ENCODE measurements at regions not wholly inside any gene's neighbourhood (a gene's known extent, or its start where the extent isn't known, plus 50 kb on each side); places are given as distances from the start of the nearest gene placed in this dataset.
"Not testable (repeated sequence)": the region's sequence is repeated elsewhere in the genome, so short reads cannot be mapped to it uniquely, and the experiment has no call there.

GRCh38 chr1:204793259-204793914 lies 77.3 kb upstream of the NFASC start (continued):
- TF ChIP-seq AR (CRISPR knock-in tag; IDR thresholded peaks at IDR 0.05) (no peak), OVOL2 (CRISPR knock-in tag; IDR thresholded peaks at IDR 0.05; ENCODE audit: borderline replicate concordance) (no peak), JAZF1 (CRISPR knock-in tag; IDR thresholded peaks at IDR 0.05) (no peak), SMAD4 (CRISPR knock-in tag; IDR thresholded peaks at IDR 0.05) (no peak)
- TF ChIP-seq, protein P1, sequence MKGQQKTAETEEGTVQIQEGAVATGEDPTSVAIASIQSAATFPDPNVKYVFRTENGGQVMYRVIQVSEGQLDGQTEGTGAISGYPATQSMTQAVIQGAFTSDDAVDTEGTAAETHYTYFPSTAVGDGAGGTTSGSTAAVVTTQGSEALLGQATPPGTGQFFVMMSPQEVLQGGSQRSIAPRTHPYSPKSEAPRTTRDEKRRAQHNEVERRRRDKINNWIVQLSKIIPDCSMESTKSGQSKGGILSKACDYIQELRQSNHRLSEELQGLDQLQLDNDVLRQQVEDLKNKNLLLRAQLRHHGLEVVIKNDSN (CRISPR knock-in tag; IDR thresholded peaks at IDR 0.05): no peak

- DNase-seq (ENCODE audit: low spot score); ATAC-seq; H3K9me3 Mint-ChIP-seq; H3K4me3 Mint-ChIP-seq; POLR2A ChIA-PET; H3K36me3 Mint-ChIP-seq; H3K4me1 Mint-ChIP-seq; H3K27ac Mint-ChIP-seq; H3K27me3 Mint-ChIP-seq (ENCODE audit: low read depth): not testable (repeated sequence)
- CTCF ChIA-PET: interaction anchor here (5.2 kb wide), 1 partner anchor 10 kb away, joined by 29 read pairs; no protein-coding TSS in a partner anchor
These were observed 73.8 kb upstream of the NFASC start for GRCh38 chr1:204796886-204797285.

DNA sequence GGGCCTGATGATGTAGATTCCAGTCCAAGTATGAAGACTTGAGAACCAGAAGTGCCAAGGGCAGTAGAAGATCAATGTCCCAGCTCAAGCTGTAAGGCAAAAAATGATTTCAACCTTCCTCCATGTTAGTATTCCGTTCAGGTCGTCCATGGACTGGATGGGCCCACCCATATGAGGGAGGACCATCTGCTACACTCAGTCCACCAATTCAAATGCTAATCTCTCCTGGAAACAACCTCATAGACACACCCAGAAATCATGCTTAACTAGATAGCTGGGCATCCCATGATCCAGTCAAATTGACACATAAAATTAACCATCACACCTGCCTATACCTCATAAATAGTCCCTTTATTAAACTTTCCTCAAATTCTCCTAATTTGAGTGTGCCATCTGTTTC lies 73.3 kb upstream of the NFASC start:
- Mint-ChIP-seq H3K27me3 (ENCODE audit: low read depth) (peaks cover 11% of the 10 kb centered on the region), H3K9me3 (peaks cover 3% of the 10 kb centered on the region; the same call in 1 of the 2 replicates), H3K27ac (no peak overlapping the region), H3K36me3 (no peaks in the 10 kb centered on the region), H3K4me3 (no peak overlapping the region), H3K4me1 (0 out of 2 replicates have a peak, but pooled peaks cover 4% of the 10 kb centered on the region)
- no peak for DNase-seq (ENCODE audit: low spot score)
- ChIA-PET POLR2A (no interaction called here), CTCF (interaction anchor here (5.2 kb wide), 1 partner anchor 10 kb away, joined by 29 read pairs; no protein-coding TSS in a partner anchor)
- TF ChIP-seq, protein P2, sequence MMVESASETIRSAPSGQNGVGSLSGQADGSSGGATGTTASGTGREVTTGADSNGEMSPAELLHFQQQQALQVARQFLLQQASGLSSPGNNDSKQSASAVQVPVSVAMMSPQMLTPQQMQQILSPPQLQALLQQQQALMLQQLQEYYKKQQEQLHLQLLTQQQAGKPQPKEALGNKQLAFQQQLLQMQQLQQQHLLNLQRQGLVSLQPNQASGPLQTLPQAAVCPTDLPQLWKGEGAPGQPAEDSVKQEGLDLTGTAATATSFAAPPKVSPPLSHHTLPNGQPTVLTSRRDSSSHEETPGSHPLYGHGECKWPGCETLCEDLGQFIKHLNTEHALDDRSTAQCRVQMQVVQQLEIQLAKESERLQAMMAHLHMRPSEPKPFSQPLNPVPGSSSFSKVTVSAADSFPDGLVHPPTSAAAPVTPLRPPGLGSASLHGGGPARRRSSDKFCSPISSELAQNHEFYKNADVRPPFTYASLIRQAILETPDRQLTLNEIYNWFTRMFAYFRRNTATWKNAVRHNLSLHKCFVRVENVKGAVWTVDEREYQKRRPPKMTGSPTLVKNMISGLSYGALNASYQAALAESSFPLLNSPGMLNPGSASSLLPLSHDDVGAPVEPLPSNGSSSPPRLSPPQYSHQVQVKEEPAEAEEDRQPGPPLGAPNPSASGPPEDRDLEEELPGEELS (CRISPR knock-in tag; IDR thresholded peaks at IDR 0.05): no peak
- TF ChIP-seq, protein P3, sequence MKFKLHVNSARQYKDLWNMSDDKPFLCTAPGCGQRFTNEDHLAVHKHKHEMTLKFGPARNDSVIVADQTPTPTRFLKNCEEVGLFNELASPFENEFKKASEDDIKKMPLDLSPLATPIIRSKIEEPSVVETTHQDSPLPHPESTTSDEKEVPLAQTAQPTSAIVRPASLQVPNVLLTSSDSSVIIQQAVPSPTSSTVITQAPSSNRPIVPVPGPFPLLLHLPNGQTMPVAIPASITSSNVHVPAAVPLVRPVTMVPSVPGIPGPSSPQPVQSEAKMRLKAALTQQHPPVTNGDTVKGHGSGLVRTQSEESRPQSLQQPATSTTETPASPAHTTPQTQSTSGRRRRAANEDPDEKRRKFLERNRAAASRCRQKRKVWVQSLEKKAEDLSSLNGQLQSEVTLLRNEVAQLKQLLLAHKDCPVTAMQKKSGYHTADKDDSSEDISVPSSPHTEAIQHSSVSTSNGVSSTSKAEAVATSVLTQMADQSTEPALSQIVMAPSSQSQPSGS (CRISPR knock-in tag; IDR thresholded peaks at IDR 0.05; ENCODE audit: borderline replicate concordance, low read depth): no peak
- TF ChIP-seq FOXJ3 (CRISPR knock-in tag; IDR thresholded peaks at IDR 0.05; ENCODE audit: borderline replicate concordance) (no peak), FOXP1 (CRISPR knock-in tag; IDR thresholded peaks at IDR 0.05; ENCODE audit: borderline replicate concordance) (no peak), GRHL2 (CRISPR knock-in tag; IDR thresholded peaks at IDR 0.05; ENCODE audit: insufficient replicate concordance, severe bottlenecking) (no peak), CDX4 (CRISPR knock-in tag; IDR thresholded peaks at IDR 0.05; ENCODE audit: borderline replicate concordance) (no peak), TCF7 (CRISPR knock-in tag; IDR thresholded peaks at IDR 0.05; ENCODE audit: low read depth) (no peak), ZNF232 (CRISPR knock-in tag; IDR thresholded peaks at IDR 0.05) (no peak), ZNF138 (CRISPR knock-in tag; conservative IDR thresholded peaks at IDR 0.05) (no peak), OVOL2 (CRISPR knock-in tag; IDR thresholded peaks at IDR 0.05; ENCODE audit: borderline replicate concordance) (no peak), TP53 (CRISPR knock-in tag; IDR thresholded peaks at IDR 0.05) (no peak), ZNF219 (CRISPR knock-in tag; IDR thresholded peaks at IDR 0.05; ENCODE audit: borderline replicate concordance) (no peak), CREB1 (CRISPR knock-in tag; IDR thresholded peaks at IDR 0.05) (no peak)
- no peak for ATAC-seq
